Activated naive CD4-positive, alpha-beta T cell (primary cell): ENCODE measurements at regions not wholly inside any gene's neighbourhood (a gene's known extent, or its start where the extent isn't known, plus 50 kb on each side); places are given as distances from the start of the nearest gene placed in this dataset.
"Not testable (repeated sequence)": the region's sequence is repeated elsewhere in the genome, so short reads cannot be mapped to it uniquely, and the experiment has no call there.

Experiments used
- DNase-seq, 4 experiments: peaks; one replicate each; lab custom pipeline; 2025; lab: John Stamatoyannopoulos, UW

- DNase-seq, result not testable (repeated sequence)
Measured at GRCh38 chr1:817071-817599, 106.6 kb upstream of the SAMD11 start.

- DNase-seq, result not testable (repeated sequence)
Measured at GRCh38 chr1:817658-818617, 105.8 kb upstream of the SAMD11 start.

GRCh38 chr1:818618-819291 lies 105.0 kb upstream of the SAMD11 start:
- no peak for DNase-seq

GRCh38 chr1:820962-821361 lies 102.8 kb upstream of the SAMD11 start:
- DNase-seq, result no peak

- DNase-seq, result not testable (repeated sequence)
Measured at GRCh38 chr1:826808-827207, 96.9 kb upstream of the SAMD11 start.

GRCh38 chr1:827211-828063 lies 96.3 kb upstream of the SAMD11 start:
- peak; percentile 83 to 94 (median 88) for DNase-seq

- DNase-seq, result not testable (repeated sequence)
Measured at GRCh38 chr1:829324-829723, 94.4 kb upstream of the SAMD11 start.

GRCh38 chr1:829932-830331 lies 93.8 kb upstream of the SAMD11 start:
- not testable (repeated sequence) for DNase-seq

- DNase-seq, result not testable (repeated sequence)
Measured at GRCh38 chr1:830750-831149, 93.0 kb upstream of the SAMD11 start.

GRCh38 chr1:831522-831921 lies 92.2 kb upstream of the SAMD11 start:
- DNase-seq, result no peak

GRCh38 chr1:832136-832535 lies 91.6 kb upstream of the SAMD11 start:
- DNase-seq, result no peak

GRCh38 chr1:833226-833625 lies 90.5 kb upstream of the SAMD11 start:
- not testable (repeated sequence) for DNase-seq

GRCh38 chr1:835509-835908 lies 88.2 kb upstream of the SAMD11 start:
- not testable (repeated sequence) for DNase-seq

- DNase-seq, result not testable (repeated sequence)
Measured at GRCh38 chr1:837601-838000, 86.1 kb upstream of the SAMD11 start.

GRCh38 chr1:838291-838690 lies 85.4 kb upstream of the SAMD11 start:
- DNase-seq, result not testable (repeated sequence)

- not testable (repeated sequence) for DNase-seq
Measured at GRCh38 chr1:840592-840991, 83.1 kb upstream of the SAMD11 start.

- not testable (repeated sequence) for DNase-seq
Measured at GRCh38 chr1:841671-842425, 81.9 kb upstream of the SAMD11 start.

GRCh38 chr1:842799-843198 lies 80.9 kb upstream of the SAMD11 start:
- DNase-seq, result not testable (repeated sequence)

GRCh38 chr1:843946-844345 lies 79.8 kb upstream of the SAMD11 start:
- not testable (repeated sequence) for DNase-seq

- peak in 2 of 4 experiments; percentile 18 to 24 for DNase-seq
Measured at GRCh38 chr1:844472-845026, 79.2 kb upstream of the SAMD11 start.

- not testable (repeated sequence) for DNase-seq
Measured at GRCh38 chr1:845641-846040, 78.1 kb upstream of the SAMD11 start.
